ENCODE measurements at regions not wholly inside any gene's neighbourhood (a gene's known extent, or its start where the extent isn't known, plus 50 kb on each side); places are given as distances from the start of the nearest gene placed in this dataset.

- TF ChIP-seq RAD21 (IDR thresholded peaks at IDR 0.05) (no peak), CTCF (IDR thresholded peaks at IDR 0.05; ENCODE audit: low read depth, low read length, missing input control) (no peak), HNF4A (conservative IDR thresholded peaks at IDR 0.05) (peak; percentile 8 to 22), RXRA (IDR thresholded peaks at IDR 0.05) (peak in 1 of 2 donors; percentile 14), EGR1 (IDR thresholded peaks at IDR 0.05; ENCODE audit: low read depth in 2 of 2) (no peak), TAF1 (conservative IDR thresholded peaks at IDR 0.05) (no peak), JUND (IDR thresholded peaks at IDR 0.05) (no peak), ZBTB33 (IDR thresholded peaks at IDR 0.05) (no peak)
Observed at GRCh38 chr3:144343343-144343742, 371.7 kb downstream of the DIPK2A start.
